Suppressor macrophage treated with lipopolysaccharide for 1 hour (primary cell): ENCODE measurements at regions not wholly inside any gene's neighbourhood (a gene's known extent, or its start where the extent isn't known, plus 50 kb on each side); places are given as distances from the start of the nearest gene placed in this dataset.
A peak's percentile ranks its signal among the peaks of the same experiment; 100 is the strongest.

Source experiments
- DNase-seq, 3 donors: peaks; one replicate each; pipeline ENCODE4 v3.0.0-alpha.2; 2020 to 2022

DNA sequence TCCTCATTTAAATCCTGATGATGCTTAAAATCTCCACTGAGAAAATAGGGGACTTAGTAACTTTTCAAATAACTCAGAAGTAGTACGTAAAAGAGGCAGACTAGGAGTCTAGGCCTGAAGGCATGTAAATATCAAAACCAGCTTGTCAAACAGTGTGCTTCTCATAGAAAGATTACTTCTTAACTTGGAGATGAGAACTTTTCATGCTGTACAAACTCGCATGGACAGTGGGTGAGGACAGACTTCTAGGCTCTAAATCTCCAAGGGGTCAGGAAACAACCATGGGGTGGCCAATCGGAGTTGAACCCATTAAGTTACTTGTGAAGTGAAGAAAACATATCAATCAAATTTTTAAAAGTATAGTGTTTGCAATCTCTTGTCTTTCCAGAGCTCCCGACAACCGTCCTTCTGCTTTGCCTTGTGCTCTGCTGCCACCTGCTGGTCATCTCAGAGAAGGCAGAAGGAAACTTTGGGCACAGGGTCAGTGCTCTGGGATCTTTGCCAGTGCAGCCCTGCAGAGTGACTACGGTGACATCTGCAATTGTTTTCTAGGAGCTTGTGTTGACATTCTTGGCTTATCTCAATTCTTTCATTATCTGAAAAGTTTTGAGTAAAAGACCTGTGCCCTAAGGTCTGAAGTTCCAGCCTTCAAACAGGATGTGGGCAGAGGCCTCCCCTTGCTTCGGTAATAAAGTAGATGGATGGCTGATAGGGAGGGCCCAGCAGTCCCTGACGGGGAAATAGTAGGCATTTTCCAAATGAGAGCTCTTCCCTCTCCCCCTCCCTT lies 105.1 kb upstream of the PDE4B start:
- peak; percentile 79 to 83 (median 83) for DNase-seq

- no peak for DNase-seq
These were observed 104.5 kb upstream of the PDE4B start for GRCh38 chr1:65688215-65688566.

GRCh38 chr1:65688848-65689247 lies 103.8 kb upstream of the PDE4B start:
- no peak for DNase-seq

- DNase-seq = peak; percentile 23 to 31 (median 29)
These were observed 101.4 kb upstream of the PDE4B start for GRCh38 chr1:65691152-65691900.

GRCh38 chr1:65691972-65692371 lies 100.7 kb upstream of the PDE4B start:
- DNase-seq = peak in 1 of 3 donors; percentile 16

DNA sequence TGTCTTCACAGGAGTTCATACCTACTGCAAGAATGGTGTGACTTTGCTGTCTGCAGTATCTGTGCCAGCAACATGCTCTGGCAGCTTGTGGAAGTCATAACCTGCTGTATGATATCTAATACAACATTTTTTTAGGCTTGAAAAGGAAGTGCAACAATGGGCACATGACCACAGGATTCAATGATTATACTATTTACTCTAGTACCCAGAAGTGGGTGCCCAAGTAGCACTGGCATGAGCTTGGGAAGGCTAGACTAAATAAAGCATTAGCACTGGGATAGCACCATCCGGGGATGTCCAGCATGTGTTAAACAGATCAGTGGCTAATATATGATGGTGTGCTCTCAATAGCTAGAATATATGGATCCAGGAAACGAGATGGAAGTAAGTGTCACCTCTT lies 98.6 kb upstream of the PDE4B start:
- no peak for DNase-seq

GRCh38 chr1:65694933-65695332 lies 97.8 kb upstream of the PDE4B start:
- no peak for DNase-seq

DNA sequence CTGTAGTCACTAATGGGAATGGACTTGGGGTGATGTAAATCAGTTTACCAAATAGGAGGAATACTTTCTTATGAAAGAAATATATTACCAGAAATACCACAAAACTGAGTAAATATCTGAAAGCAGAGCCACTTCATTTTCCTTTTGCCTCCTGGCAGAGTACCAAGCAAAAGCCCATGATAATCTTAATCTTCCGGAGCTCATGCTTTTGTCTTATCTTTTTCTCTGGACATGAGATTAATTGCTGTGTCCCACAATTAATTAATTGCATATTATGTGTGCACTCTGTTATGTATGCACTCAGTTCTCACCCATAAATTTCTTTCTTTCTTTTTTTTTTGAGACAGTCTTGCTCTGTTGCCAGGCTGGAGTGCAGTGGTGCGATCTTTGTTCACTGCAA lies 94.1 kb upstream of the PDE4B start:
- no peak for DNase-seq

- DNase-seq = no peak
These were observed 88.8 kb upstream of the PDE4B start for GRCh38 chr1:65703853-65704252.

DNA sequence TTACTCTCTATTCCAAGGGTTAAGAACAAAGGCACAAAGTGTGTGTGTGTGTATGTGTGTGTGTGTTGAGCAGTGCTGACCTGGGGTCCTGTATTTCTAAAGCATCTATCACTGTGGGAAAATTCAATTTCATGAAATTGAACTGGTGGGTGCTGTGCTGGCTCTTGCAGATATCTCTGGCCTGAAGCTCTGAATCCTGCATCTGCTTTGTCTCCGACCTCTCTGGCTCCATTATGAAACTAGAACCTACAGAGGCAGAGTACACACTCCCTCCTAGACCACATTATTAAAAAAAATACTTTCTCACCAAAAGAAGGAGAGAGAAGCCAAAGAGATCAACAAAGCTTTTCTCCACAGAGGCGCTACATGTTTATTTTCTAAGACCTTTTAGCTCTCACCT lies 88.4 kb upstream of the PDE4B start:
- no peak for DNase-seq

GRCh38 chr1:65717815-65718454 lies 74.8 kb upstream of the PDE4B start:
- DNase-seq = peak in 1 of 3 donors; percentile 8

- no peak for DNase-seq
These were observed 73.3 kb upstream of the PDE4B start for GRCh38 chr1:65719391-65719790.

DNA sequence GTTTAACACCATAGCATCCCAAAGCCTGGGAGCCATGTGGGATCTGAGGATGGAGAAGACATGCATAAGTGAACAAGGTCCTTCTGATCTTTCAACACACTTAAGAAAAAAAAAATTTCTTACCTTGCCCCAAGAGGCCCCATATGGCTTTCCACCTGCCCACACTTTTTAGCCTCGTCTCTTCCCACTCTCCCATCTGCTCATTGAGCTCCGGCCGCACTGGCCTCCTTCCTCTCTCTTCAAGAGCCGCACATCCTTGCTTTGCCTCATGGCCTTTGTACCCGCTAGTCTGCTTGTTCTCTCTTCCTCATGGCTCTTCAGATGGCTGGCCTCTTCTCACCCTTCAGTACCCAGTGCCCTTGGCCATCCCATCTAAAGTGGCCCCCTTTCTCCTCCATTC lies 70.2 kb upstream of the PDE4B start:
- no peak for DNase-seq

GRCh38 chr1:65724151-65724550 lies 68.5 kb upstream of the PDE4B start:
- no peak for DNase-seq

- DNase-seq = peak in 1 of 3 donors; percentile 6
These were observed 67.6 kb upstream of the PDE4B start for GRCh38 chr1:65725064-65725463.

DNA sequence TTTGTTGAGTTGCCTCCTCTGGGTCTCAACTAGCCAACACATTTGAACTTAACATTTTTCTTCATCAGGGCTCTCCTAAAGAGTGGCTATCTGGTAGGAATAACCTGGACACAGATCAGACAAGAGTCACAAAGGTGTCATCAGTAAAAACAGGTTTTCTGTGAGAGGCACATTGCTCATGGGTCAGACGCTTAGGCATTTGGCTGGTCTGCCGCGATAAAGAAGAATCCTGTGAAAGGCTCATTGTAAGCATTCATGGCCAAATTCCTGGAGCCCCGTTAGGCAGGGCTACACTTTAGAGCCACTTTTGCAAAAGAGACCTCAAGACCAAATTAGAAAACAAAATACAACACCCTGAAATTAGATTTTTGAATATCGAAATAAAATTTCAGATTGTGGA lies 64.2 kb upstream of the PDE4B start:
- DNase-seq = no peak

DNA sequence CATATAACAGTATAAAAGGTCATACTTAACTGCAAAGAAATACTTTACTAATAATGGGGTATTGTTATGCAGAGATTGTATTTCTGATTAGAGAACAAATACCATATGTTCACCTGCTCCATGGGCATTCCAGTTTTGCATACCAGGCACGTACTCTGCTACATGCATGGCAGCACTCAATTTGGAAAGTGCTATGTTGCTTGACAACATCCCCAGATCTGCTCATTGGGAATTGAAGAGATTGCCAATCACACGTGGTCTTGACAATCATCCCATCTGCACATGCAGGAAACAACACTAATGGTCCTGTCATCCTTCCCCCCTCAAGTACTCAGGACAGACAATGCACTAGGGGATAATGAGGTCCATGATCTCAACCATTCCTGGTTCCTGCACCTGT lies 63.4 kb upstream of the PDE4B start:
- DNase-seq = no peak

GRCh38 chr1:65734979-65735378 lies 57.7 kb upstream of the PDE4B start:
- no peak for DNase-seq

DNA sequence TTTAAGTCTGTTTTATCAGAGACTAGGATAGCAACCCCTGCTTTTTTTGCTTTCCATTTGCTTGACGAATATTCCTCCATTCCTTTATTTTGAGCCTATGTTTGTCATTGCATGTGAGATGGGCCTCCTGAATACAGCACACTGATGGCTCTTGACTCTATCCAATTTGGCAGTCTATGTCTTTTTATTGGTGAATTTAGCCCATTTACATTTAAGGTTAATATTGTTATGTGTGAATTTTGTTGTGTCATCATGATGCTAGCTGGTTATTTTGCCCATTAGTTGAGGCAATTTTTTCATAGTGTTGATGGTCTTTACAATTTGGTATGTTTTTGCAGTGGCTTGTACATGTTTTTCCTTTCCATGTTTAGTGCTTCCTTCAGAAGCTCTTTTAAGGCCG lies 50.7 kb upstream of the PDE4B start:
- no peak for DNase-seq
